DMS79 treated with DMSO at 0.1 percent for 48 hours (cell line): ENCODE measurements at regions not wholly inside any gene's neighbourhood (a gene's known extent, or its start where the extent isn't known, plus 50 kb on each side); places are given as distances from the start of the nearest gene placed in this dataset.

Experiments used
- DNase-seq: peaks from one replicate; lab custom pipeline; 2025; lab: John Stamatoyannopoulos, UW

GRCh38 chr9:14520341-14520740 is 172.9 kb downstream of the ZDHHC21 start:
- DNase-seq, result no peak

- DNase-seq, result no peak
Observed at GRCh38 chr9:14517154-14517906, 175.9 kb downstream of the ZDHHC21 start.

DNA sequence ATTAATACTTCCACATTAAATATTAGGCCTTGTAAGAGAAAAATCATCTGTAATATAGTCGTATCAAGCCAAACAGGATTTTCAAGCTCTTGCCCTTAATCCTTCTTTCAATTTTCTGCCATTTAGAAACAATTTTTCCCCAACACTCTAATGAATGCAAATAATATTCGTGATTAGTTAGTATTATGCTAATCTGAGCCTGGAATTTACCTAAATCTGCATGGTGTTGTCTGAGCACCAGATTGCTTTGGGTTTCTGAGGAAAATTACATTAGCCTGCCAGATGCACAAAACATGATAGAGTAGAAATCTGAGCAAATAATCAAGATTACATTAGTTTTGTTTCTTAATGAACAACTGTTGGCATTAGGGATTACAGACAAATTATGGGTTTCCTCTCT is 176.6 kb downstream of the ZDHHC21 start:
- DNase-seq, result no peak

DNA sequence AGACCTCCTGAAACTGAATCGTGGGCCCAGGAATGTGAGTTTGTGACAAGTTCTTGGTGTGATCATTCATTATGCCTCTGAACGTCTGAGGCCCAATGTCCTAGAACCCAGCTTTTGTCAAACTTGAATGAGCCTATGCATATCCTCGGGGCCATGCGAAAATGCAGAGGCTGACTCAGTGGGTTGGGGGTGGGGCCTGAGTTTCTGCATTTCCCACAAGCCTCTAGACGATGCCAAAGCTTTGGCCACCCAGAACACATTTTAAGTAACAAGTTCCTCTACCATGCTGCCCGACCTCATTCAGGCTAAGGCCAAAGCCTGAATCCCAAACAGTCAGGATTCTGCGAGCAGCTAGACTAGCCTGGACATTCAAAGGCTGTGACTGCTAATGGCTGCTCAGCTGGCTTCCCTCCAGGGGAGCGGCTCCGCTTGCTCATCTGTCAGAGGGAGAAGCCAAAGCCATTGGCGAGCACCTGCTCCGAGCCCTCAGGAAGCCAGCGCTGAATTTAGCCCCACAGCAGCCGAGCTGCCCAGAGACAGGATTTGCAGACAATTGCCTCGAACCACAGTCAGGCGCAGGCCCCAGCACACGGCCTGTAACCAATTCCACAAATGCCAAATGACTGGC is 177.5 kb downstream of the ZDHHC21 start:
- DNase-seq, result no peak

DNA sequence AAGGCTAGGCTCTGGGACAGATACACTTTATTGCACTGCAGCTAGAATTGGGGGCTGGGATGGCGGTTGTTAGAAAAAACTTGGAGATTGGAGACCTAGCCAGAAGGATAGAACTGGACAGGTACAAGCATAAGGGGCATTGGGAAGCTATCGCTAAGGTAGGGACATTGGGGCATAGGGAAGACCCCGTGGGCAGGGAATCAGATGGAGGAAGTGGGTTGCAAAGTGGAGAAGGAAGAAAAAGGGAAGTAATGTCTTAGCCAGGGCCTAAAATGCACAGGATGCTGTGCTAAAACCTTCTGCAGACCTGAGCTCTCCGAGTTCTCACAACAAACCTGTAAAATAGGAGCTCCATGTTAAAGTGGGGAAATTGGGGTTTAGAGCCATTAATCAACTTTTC is 178.2 kb downstream of the ZDHHC21 start:
- no peak for DNase-seq

DNA sequence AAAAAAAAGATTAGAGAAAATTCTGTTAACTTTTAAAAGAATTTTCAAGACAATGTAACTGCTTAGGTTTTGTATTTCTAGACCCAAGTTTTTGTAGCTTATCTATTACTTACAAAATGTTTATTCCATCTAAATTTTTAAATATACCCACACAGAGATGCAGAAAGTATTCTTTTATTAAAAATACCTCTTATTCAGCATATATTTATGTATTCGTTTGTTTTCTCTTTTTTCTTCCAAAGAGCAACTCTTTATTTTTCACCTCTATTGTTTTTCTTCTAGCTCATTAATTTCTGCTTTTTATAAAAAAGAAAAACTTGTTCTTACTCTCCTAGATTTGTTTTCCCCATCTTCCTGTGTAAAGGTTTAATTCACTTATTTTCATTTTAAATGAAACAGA is 180.3 kb downstream of the ZDHHC21 start:
- no peak for DNase-seq

DNA sequence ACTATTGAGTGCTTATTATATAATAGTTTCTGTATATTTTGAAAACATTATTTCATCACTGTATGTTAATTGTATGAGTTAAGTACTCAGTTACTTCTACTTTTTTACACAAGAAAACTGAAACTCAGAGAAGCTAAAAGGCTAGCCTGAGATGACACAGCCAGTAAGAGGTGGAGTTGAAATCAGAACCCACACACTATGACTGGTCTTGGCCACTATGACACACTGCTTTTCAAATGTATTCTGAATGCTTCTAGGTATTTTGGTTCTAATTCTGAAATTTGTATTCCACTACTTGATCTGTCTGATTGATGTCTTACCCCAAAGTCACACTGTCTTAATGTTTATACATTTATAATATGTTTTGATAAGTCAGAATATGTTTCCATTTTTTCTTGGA is 181.8 kb downstream of the ZDHHC21 start:
- no peak for DNase-seq

GRCh38 chr9:14508884-14509283 is 184.3 kb downstream of the ZDHHC21 start:
- DNase-seq, result no peak

DNA sequence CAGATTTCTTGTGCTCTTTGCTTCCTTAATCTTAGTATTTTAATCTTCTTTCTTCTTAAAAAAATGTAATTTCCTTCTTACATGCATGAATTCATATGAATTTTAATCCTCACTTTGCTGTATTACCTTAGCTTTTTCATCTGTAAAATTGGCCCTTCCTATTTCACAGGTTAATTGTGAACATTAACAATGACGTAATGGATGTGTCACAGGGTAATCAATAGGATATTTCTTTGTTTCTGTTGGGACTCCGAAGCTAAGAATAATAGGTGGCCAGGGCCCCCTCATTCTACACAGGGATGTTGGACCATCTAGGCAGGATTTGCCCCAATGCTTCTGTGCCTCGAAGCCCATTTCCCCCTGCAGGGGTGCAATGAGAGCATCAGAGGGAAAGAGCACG is 187.4 kb upstream of the NFIB start:
- no peak for DNase-seq

GRCh38 chr9:14500705-14501104 is 186.8 kb upstream of the NFIB start:
- no peak for DNase-seq

- no peak for DNase-seq
Observed at GRCh38 chr9:14499976-14500375, 186.0 kb upstream of the NFIB start.

DNA sequence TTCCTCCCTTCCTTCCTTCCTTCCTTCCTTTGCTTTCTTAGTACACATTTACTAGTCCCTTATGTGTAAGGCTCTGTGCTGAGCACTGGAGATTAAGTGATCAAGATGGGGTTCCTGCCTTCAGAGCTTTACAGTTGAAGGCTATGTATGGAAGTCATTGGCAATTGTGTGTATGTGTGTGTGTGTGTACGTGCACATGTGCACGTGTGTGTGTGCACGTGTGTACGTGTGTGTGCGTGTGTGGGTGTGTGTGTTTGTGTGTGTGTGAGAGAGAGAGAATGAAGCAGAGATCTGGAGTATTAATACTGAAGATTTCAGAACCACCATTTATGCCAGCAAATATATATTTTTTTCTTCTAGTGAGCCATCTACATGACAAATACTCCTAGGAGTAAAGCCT is 184.9 kb upstream of the NFIB start:
- no peak for DNase-seq

GRCh38 chr9:14497476-14497875 is 183.5 kb upstream of the NFIB start:
- DNase-seq, result no peak

DNA sequence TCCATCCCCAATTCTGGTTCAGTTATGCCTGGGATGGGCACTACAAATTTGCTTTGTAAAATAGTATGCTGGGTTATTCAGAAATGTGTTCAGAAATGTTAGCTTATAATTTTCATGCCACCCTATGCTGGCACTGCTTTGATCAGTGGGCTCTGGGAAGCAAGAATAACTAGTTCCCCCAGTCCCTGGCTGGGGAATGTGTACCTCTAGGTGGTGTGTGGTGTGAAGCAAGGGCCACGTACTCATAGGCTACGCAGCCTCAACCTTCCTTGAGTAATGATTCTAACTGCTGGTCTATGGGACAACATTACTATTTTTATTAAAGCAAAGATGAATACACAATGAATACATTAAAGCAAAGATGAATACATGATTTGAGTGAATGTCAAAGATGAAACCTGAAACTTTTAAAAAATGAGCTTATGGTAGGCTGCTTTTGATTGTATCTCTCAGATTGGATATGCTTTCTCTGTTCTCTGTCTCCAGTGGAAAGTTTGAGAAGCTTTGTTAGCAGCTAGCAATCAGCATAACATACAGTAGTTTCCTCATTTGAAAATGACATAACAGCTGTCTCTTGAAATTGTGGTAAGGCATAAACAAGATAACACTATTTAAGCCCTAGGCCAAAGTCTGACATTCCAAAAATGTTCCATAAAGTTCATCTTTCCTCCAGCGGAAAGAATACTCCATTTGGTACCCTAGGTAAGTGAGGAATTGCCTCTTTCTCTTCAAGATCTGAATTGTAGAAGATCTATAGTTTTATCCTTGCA is 174.7 kb upstream of the NFIB start:
- no peak for DNase-seq

DNA sequence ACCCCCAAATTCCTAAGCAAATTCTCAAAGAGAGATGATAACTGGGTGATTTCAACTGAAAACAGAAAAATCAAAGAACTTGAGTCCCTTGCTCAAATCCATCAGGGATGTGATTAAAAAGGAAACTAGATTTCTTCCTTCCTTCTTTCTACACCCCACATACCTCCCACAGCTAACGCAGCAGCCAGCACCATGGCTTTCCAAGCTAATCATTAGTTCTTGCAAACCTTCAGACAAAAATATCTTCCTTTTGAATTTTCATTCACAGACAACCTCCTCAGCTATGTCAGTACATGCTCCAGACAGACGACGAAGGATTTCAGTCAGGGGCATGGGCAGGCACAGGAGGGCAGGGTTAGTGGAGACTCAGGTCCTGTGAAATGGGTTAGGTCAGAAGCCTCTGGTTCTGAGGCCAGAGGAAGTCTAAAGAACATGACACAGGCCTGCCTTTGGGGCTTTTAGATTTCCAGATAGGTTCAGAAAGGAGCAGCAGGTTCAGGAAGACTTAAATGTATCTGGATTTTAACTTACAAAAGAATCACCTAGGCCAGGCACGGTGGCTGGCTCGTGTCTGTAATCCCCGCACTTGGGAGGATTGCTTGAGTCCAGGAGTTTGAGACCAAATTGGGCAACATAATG is 173.7 kb upstream of the NFIB start:
- DNase-seq, result no peak

DNA sequence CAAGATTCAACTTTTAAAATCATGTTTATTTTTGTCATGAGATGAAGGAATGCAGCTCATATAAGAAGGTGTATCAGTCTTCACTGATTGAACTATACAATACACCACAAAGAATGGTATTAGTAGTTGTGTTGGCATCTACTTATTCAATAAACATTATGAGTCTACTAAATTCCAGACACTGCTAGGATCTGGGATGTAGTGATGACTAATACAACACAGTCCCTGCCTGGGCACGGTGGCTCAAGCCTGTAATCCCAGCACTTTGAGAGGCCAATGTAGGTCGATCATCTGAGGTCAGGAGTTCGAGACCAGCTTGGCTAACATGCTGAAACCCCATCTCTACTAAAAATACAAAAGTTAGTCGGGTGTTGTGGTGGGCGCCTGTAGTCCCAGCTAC is 171.4 kb upstream of the NFIB start:
- DNase-seq, result no peak

DNA sequence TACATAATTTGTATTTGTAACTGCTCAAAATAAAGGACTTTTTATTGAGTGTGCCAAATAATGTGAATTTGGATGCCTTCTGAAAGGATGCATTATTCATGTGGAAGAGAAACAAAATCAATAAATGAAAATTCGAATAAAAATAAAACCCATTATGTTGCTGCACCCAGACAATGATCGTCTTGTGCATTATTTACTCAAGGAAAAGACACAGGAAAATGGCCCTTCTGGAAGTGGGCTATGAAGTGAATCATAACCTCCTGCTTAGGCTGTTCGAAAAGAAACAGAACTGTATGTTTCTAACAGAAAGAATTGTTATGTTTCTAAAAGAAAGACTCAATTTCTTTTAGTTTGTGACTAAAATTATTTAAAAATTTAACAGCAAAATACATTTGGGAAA is 168.9 kb upstream of the NFIB start:
- no peak for DNase-seq

DNA sequence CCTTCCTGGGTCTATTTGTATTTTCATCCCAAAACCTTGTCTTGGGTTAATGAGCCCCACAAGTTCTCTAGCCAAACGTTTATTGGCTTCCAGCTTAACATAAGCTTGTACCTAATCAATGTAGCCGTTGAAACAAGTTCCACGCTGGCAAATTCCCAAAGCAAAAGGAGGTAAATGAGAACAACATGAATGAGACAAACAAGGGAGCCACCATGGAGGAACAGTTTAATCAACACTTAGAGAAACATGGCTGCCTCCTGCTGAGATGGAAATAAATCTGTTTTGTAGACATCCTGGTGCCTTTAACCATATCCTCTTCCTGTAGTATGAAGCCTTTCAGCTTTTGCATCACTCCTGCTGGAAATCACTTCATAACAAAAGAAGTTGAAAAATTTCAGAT is 166.6 kb upstream of the NFIB start:
- peak; percentile 57 for DNase-seq

DNA sequence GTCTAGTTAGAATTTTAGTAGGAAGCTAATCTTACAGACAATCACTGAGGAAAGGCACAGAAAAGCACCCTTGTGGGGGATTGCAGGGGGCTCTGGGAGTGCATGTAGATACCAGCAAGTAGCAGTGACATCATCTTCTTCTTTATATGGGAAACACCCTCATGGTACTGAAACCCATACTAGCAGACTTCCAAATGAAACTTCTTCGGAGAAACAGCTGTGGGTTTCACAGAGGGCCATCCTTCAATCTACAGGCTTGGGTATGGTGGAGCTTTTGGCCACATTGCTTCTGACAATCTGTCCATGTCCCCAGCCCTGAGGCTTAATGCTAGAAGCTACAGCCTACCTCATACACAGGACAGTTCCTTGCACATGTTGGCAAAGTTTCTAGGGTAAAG is 165.2 kb upstream of the NFIB start:
- DNase-seq, result no peak

GRCh38 chr9:14478175-14479162 is 164.5 kb upstream of the NFIB start:
- DNase-seq, result no peak

DNA sequence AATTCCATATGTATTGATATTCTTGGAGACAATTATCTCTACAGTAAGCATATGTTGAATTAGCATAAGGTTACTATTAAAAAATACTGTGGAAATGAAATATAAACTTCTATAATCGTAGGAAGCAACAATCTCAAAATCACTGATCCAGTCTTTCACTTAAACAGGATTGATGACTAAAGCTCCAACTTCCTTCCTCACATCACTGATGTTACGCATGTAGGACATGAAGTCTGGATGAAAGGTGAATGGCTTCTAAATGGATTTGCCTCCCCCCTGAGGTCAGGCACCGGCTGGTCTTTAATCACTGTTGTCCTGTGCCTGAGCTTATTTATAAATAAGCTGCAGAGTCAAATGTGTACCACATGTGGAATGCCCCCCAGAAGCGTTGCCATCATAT is 157.1 kb upstream of the NFIB start:
- DNase-seq, result no peak
